K562 (cell line): ENCODE measurements at regions not wholly inside any gene's neighbourhood (a gene's known extent, or its start where the extent isn't known, plus 50 kb on each side); places are given as distances from the start of the nearest gene placed in this dataset.

Experiments
- ATAC-seq: fragments of 200-7000 bp; cut with Tn5 transposase; 3 replicates; pipeline ENCODE4 v1.9.1; 2020; ENCODE audit warnings: moderate library complexity
- BruUV-seq: library from RNA; stranded (reverse); fragments of 400-500 nt; replicated peaks from 2 replicates; lab custom pipeline; 2021; lab: Mats Ljungman, UMichigan
- CTCF ChIA-PET: fragments of 300-600 bp; formaldehyde crosslinking; extraction: SDS; loops from one replicate; lab custom pipeline; 2021; ENCODE audit warnings: low intra/inter-chr PET ratio; lab: Yijun Ruan, JAX
- POLR2A ChIA-PET: fragments of 300-600, 350-650 bp; sonication (Branson Sonifier 250); formaldehyde crosslinking; extraction: SDS; loops from one replicate; lab custom pipeline; 2021; ENCODE audit warnings: antibody characterized with exemption, inconsistent platforms; lab: Yijun Ruan, JAX
- DNase-seq, 4 experiments: peaks; one replicate each; pipeline versions ENCODE4 v3.0.0 to v3.0.0-alpha.2; 2011 to 2018; ENCODE audit warnings: low spot score in 3 of 4, mixed read lengths in 3 of 4; ENCODE audit errors: extremely low read depth in 1 of 4
- FAIRE-seq: peaks from 2 replicates; lab custom pipeline; 2011; peaks lifted over from hg19 to GRCh38; lab: Jason Lieb, UNC
- H2AFZ ChIP-seq: 2 replicates; pipeline ENCODE4 v1.6.0; 2011; ENCODE audit warnings: low read depth, low read length, control low read depth, inconsistent platforms
- H3K27ac ChIP-seq: fragments of 200-600 bp; 3 replicates; pipeline ENCODE4 v1.8.0; 2011; ENCODE audit warnings: low read depth, mild to moderate bottlenecking, control low read depth, inconsistent platforms, low read length, moderate library complexity, mixed read lengths; ENCODE audit errors: extremely low read depth
- H3K27me3 ChIP-seq, 2 experiments: fragments of 300-600 bp in 1 of 2; 2 replicates in 1 of 2; 3 replicates in 1 of 2; pipeline versions ENCODE4 v1.6.0 to v1.8.0; 2011; ENCODE audit warnings: inconsistent platforms in 2 of 2, low read length in 2 of 2, mild to moderate bottlenecking in 1 of 2, mixed read lengths in 1 of 2, moderate library complexity in 1 of 2; ENCODE audit not compliant: control insufficient read depth in 2 of 2, insufficient read depth in 2 of 2
- H3K36me3 ChIP-seq: fragments of 300-600 bp; 3 replicates; pipeline ENCODE4 v1.8.0; 2011; ENCODE audit warnings: mild to moderate bottlenecking, low read length, inconsistent platforms; ENCODE audit not compliant: control insufficient read depth, insufficient read depth
- H3K4me1 ChIP-seq, 2 experiments: fragments of 200-600 bp in 1 of 2; replicated peaks in 1 of 2; 2 replicates in 1 of 2; 3 replicates in 1 of 2; pipeline versions ENCODE4 v1.5.1 to v1.8.0; 2011; ENCODE audit warnings: inconsistent platforms in 2 of 2, low read length in 2 of 2, mild to moderate bottlenecking in 1 of 2, mixed read lengths in 1 of 2, moderate library complexity in 1 of 2; ENCODE audit not compliant: control insufficient read depth in 2 of 2, insufficient read depth in 2 of 2
- H3K4me2 ChIP-seq: 2 replicates; pipeline ENCODE4 v1.6.1; 2011; ENCODE audit warnings: low read length, control low read depth, inconsistent platforms, mixed read lengths; ENCODE audit not compliant: insufficient read depth
- H3K4me3 ChIP-seq: fragments of 200-600 bp; sonication (generic), shearing (Covaris generic); 2 replicates; pipeline ENCODE4 v1.5.1; 2016; ENCODE audit warnings: control low read depth, inconsistent platforms
- H3K79me2 ChIP-seq: fragments of 200-600 bp; 3 replicates; pipeline ENCODE4 v1.8.0; 2011; ENCODE audit warnings: low read length, inconsistent platforms; ENCODE audit not compliant: control insufficient read depth, insufficient read depth
- H3K9ac ChIP-seq, 2 experiments: 2 replicates each; pipeline versions ENCODE4 v1.6.0 to v1.6.1; 2011; ENCODE audit warnings: low read depth in 2 of 2, low read length in 2 of 2, control low read depth in 1 of 2, inconsistent platforms in 1 of 2, mild to moderate bottlenecking in 1 of 2, mixed read lengths in 1 of 2; ENCODE audit not compliant: insufficient read depth in 1 of 2
- H3K9me1 ChIP-seq: one replicate; pipeline ENCODE4 v1.6.0; 2011; ENCODE audit warnings: inconsistent platforms, mild to moderate bottlenecking, low read length, moderate library complexity; ENCODE audit not compliant: control insufficient read depth, insufficient read depth
- H3K9me3 ChIP-seq: replicated peaks from 2 replicates; pipeline ENCODE4 v1.5.1; 2011; ENCODE audit warnings: low read depth, low read length, inconsistent platforms; ENCODE audit not compliant: control insufficient read depth, insufficient read depth
- H4K20me1 ChIP-seq: replicated peaks from 2 replicates; pipeline ENCODE4 v1.6.1; 2011; ENCODE audit warnings: low read length, inconsistent platforms, mixed read lengths; ENCODE audit not compliant: control insufficient read depth, insufficient read depth
- BRD9 ChIP-seq: fragments of 450-650 bp; IDR thresholded peaks from 2 replicates; pipeline ENCODE4 v1.6.1; 2018; ENCODE audit warnings: low read depth; ENCODE audit not compliant: partially characterized antibody
- CGGBP1 ChIP-seq: fragments of 250-450 bp; sonication (Bioruptor Pico); IDR thresholded peaks from 2 replicates; pipeline ENCODE4 v1.9.0; 2021; ENCODE audit warnings: mild to moderate bottlenecking
- CHD1 ChIP-seq: fragments of 200-600 bp; sonication (generic); IDR thresholded peaks from one replicate; pipeline ENCODE4 v1.6.1; 2012; ENCODE audit warnings: mild to moderate bottlenecking, moderate library complexity, low read length, inconsistent platforms
- E2F3 ChIP-seq: fragments of 250-450 bp; sonication (Bioruptor Pico); IDR thresholded peaks from 2 replicates; pipeline ENCODE4 v1.4.0; 2020; ENCODE audit warnings: mild to moderate bottlenecking
- FOXJ2 ChIP-seq: fragments of 200-800 bp; sonication (Bioruptor generic); IDR thresholded peaks from 2 replicates; pipeline ENCODE4 v1.6.1; 2016; ENCODE audit warnings: missing genetic modification characterization, missing compliant biosample characterization
- FOXK1 ChIP-seq: sonication (generic); formaldehyde crosslinking; IDR thresholded peaks from 2 replicates; pipeline ENCODE4 v1.8.0; 2022; ENCODE audit warnings: missing genetic modification reagents, mild to moderate bottlenecking, borderline replicate concordance
- HLTF ChIP-seq: fragments of 450-650 bp; IDR thresholded peaks from 2 replicates; pipeline ENCODE4 v1.6.1; 2016
- HMGN3 ChIP-seq: IDR thresholded peaks from 2 replicates; pipeline ENCODE4 v1.6.1; 2011; ENCODE audit warnings: borderline replicate concordance, low read depth, mild to moderate bottlenecking, mixed read lengths, low read length; ENCODE audit not compliant: insufficient read length; ENCODE audit errors: extremely low read depth
- HNRNPH1 ChIP-seq: fragments of 200-400 bp; formaldehyde crosslinking; optimal IDR thresholded peaks from 2 replicates; pipeline ENCODE3; 2017; ENCODE audit warnings: low read depth, mild to moderate bottlenecking, low read length, moderate library complexity
- KLF1 ChIP-seq: fragments of 450-650 bp; IDR thresholded peaks from 2 replicates; pipeline ENCODE4 v1.6.1; 2016; ENCODE audit warnings: missing genetic modification characterization, missing compliant biosample characterization
- MEIS2 ChIP-seq: fragments of 450-650 bp; IDR thresholded peaks from 2 replicates; pipeline ENCODE4 v1.6.1; 2014; ENCODE audit warnings: mild to moderate bottlenecking; ENCODE audit not compliant: partially characterized antibody
- MYNN ChIP-seq, 2 experiments: sonication (generic); formaldehyde crosslinking in 1 of 2; IDR thresholded peaks; 2 replicates each; pipeline versions ENCODE4 v1.5.0 to v1.6.1; 2016 to 2020; ENCODE audit warnings: antibody characterized with exemption in 1 of 2, missing genetic modification reagents in 1 of 2
- NCOA4 ChIP-seq: fragments of 450-650 bp; IDR thresholded peaks from 2 replicates; pipeline ENCODE4 v1.6.1; 2018; ENCODE audit warnings: mild to moderate bottlenecking; ENCODE audit not compliant: partially characterized antibody
- NFIC ChIP-seq: fragments of 450-650 bp; IDR thresholded peaks from 2 replicates; pipeline ENCODE4 v1.6.1; 2017; ENCODE audit warnings: mild to moderate bottlenecking, inconsistent platforms
- PHF20 ChIP-seq: fragments of 450-650 bp; IDR thresholded peaks from 2 replicates; pipeline ENCODE4 v1.6.1; 2018; ENCODE audit not compliant: partially characterized antibody
- RFX1 ChIP-seq: fragments of 450-650 bp; IDR thresholded peaks from 2 replicates; pipeline ENCODE4 v1.6.1; 2016; ENCODE audit warnings: mild to moderate bottlenecking, moderate library complexity
- SMARCC2 ChIP-seq: fragments of 450-650 bp; IDR thresholded peaks from 2 replicates; pipeline ENCODE4 v1.6.1; 2017; ENCODE audit warnings: antibody characterized with exemption, moderate library complexity, mild to moderate bottlenecking, low read depth
- TAF1 ChIP-seq: IDR thresholded peaks from 2 replicates; pipeline ENCODE4 v1.6.1; 2011; ENCODE audit warnings: mild to moderate bottlenecking, low read length, moderate library complexity; ENCODE audit not compliant: insufficient read depth, control insufficient read depth, severe bottlenecking; ENCODE audit errors: extremely low read depth
- TAF15 ChIP-seq: fragments of 200-400 bp; formaldehyde crosslinking; IDR thresholded peaks from 2 replicates; pipeline ENCODE4 v1.6.1; 2017; ENCODE audit warnings: mild to moderate bottlenecking, low read depth, low read length, moderate library complexity
- ZFX ChIP-seq: sonication (generic); formaldehyde crosslinking; IDR thresholded peaks from 2 replicates; pipeline ENCODE4 v1.8.0; 2022; ENCODE audit warnings: mild to moderate bottlenecking, missing genetic modification reagents, moderate library complexity
- WGBS: fragments of 100-300 bp; shearing (Covaris generic); methylation state at CpG from one replicate; pipeline ENCODE4 v1.1.6; 2016; ENCODE audit warnings: low coverage, mixed read lengths; ENCODE audit not compliant: insufficient coverage; ENCODE audit errors: missing lambda C conversion rate; 5-methylcytosine and 5-hydroxymethylcytosine counted together
- in situ Hi-C: fragments of 300-500 bp; cut with MboI; formaldehyde crosslinking; loops from 4 replicates; pipeline ENCODE4 v1.15.0; 2018; ENCODE audit warnings: inconsistent platforms, mixed read lengths
- intact Hi-C: fragments of 100-400 bp; cut with micrococcal nuclease; formaldehyde crosslinking; loops from 2 replicates; pipeline ENCODE4 v1.14.2; 2022
- TF ChIP-seq, protein P1 (sequence below), 2 experiments: fragments of 450-650 bp; conservative IDR thresholded peaks; 2 replicates each; pipeline ENCODE4 v1.6.1; 2017; ENCODE audit warnings: mild to moderate bottlenecking in 2 of 2, moderate library complexity in 2 of 2

DNA sequence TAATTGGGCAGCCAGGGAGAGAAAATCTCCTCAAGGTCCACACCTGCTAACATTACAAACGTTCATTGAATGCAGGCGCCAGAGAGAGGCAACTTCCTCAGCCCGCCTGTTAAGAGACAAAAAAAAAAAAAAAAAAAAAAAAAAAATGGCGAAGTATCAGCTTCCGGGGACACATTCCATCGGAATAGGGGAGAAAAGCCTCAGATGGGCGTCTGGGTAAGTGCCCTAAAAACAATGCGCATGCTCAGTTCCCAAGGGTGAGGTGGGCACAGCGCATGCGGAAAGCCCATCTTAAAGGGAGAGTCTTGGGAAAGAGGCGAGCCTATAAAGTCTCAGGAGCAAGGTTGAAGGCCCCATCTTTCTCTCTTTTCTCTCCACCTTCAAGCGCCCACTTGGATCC is 1139.7 kb upstream of the CELF2 start (continued):
- TF ChIP-seq CHD1 (no peak), PHF20 (no peak), HMGN3 (no peak), TAF1 (peak; percentile 26), HNRNPH1 (no peak), NCOA4 (no peak), HLTF (no peak), SMARCC2 (no peak), TAF15 (no peak)
- TF ChIP-seq, protein P1, sequence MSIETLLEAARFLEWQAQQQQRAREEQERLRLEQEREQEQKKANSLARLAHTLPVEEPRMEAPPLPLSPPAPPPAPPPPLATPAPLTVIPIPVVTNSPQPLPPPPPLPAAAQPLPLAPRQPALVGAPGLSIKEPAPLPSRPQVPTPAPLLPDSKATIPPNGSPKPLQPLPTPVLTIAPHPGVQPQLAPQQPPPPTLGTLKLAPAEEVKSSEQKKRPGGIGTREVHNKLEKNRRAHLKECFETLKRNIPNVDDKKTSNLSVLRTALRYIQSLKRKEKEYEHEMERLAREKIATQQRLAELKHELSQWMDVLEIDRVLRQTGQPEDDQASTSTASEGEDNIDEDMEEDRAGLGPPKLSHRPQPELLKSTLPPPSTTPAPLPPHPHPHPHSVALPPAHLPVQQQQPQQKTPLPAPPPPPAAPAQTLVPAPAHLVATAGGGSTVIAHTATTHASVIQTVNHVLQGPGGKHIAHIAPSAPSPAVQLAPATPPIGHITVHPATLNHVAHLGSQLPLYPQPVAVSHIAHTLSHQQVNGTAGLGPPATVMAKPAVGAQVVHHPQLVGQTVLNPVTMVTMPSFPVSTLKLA (conservative IDR thresholded peaks at IDR 0.05): 0 out of 4 replicates have a peak, but pooled peaks of 1 of the 2 experiments have one; percentile 10

DNA sequence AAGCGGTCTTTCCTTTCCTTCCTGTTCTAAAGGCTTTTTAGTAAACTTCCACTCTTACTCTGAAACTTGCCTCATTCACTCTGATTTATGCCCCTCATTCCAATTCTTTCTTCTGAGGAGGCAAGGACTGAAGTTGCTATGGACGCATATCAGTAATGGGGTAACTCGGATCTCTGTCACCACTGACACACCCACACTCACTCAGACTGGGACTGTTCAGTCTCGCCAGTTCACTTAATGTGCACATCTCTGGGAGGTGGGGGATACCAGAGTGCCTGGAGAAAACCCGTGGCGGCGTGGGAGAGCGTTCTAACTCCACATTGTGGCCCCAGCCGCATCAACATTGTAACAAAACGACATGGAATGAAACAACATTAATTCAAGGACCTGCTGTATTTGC is 1139.3 kb upstream of the CELF2 start:
- H3K4me2 ChIP-seq: peak overlapping the region; percentile 87
- ChIA-PET CTCF (interaction anchor here (0.6 kb wide), 1 partner anchor 17 kb away, joined by 4 read pairs; no protein-coding TSS in a partner anchor), POLR2A (no interaction called here)
- H3K9me3 ChIP-seq: peaks cover 4% of the 10 kb centered on the region
- no peaks in the 10 kb centered on the region for H4K20me1 ChIP-seq
- in situ Hi-C loops (no loop called here), intact Hi-C loops (loop anchor here (5.0 kb wide), 1 partner anchor 51 kb away; no protein-coding TSS in a partner anchor)
- WGBS: 6% methylated on average over 10 of the region's 10 CpGs
- peaks cover 0 to 3% of the 10 kb centered on the region in 2 experiments; a peak in 1 of 5 replicates for H3K4me1 ChIP-seq
- H3K9me1 ChIP-seq: no peaks in the 10 kb centered on the region
- H3K36me3 ChIP-seq: no peaks in the 10 kb centered on the region
- BruUV-seq: no TSS peak
- peak; percentile 74 for FAIRE-seq
- H3K27ac ChIP-seq: peak overlapping the region; percentile 79; the same call in 1 of the 3 replicates
- peaks cover 39% of the 10 kb centered on the region for H3K79me2 ChIP-seq
- H3K4me3 ChIP-seq: peak overlapping the region; percentile 59
- peak in 2 of 4 experiments; percentile 9 to 52 for DNase-seq
- H3K27me3 ChIP-seq: no peaks in the 10 kb centered on the region
- ATAC-seq: peak; percentile 68
- peak overlapping the region; percentile 48 to 73; a peak in 3 of 4 replicates for H3K9ac ChIP-seq
- peak overlapping the region; percentile 93 for H2AFZ ChIP-seq
- no peak for TF ChIP-seq ZFX (CRISPR knock-in tag)
- TF ChIP-seq KLF1 (tag): no peak
- TF ChIP-seq FOXJ2: 0 out of 2 replicates have a peak, but pooled peaks have one; percentile 28
- TF ChIP-seq MEIS2: peak; percentile 33
- no peak for TF ChIP-seq FOXK1
- TF ChIP-seq NFIC: peak; percentile 72
- peak; percentile 54 for TF ChIP-seq RFX1
- TF ChIP-seq MYNN (IDR thresholded peaks at IDR 0.05): no peak
- TF ChIP-seq MYNN (CRISPR knock-in tag; IDR thresholded peaks at IDR 0.05): no peak
- no peak for TF ChIP-seq E2F3
- TF ChIP-seq CGGBP1 (CRISPR knock-in tag): no peak
- no peak for TF ChIP-seq BRD9
